NCI-H1417 (cell line): ENCODE measurements at regions not wholly inside any gene's neighbourhood (a gene's known extent, or its start where the extent isn't known, plus 50 kb on each side); places are given as distances from the start of the nearest gene placed in this dataset.
A peak's percentile ranks its signal among the peaks of the same experiment; 100 is the strongest.
"Not testable (repeated sequence)": the region's sequence is repeated elsewhere in the genome, so short reads cannot be mapped to it uniquely, and the experiment has no call there.

Experiments used
- DNase-seq, 3 experiments: peaks; one replicate each; lab custom pipeline; 2025; lab: John Stamatoyannopoulos, UW

DNA sequence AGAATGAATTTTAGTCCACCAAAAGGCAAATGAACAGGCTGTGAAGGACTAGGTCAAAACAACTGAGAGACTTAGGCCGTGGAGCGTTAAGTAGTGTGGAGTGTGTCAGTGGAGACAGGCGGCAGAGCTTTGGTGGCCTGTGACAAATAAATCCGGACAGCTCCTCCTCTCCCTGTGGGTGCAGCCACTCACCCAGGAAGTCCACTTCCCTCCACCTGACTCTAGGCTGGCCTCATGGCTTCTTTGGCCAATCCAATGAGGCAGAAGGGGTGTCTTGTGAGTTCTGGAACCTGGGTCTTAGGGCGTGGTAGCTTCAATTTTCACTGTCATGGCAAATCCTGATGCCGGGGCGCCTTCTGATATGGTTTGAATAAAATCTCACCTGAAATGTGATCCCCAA, 180.9 kb upstream of the C14orf180 start:
- no peak for DNase-seq

DNA sequence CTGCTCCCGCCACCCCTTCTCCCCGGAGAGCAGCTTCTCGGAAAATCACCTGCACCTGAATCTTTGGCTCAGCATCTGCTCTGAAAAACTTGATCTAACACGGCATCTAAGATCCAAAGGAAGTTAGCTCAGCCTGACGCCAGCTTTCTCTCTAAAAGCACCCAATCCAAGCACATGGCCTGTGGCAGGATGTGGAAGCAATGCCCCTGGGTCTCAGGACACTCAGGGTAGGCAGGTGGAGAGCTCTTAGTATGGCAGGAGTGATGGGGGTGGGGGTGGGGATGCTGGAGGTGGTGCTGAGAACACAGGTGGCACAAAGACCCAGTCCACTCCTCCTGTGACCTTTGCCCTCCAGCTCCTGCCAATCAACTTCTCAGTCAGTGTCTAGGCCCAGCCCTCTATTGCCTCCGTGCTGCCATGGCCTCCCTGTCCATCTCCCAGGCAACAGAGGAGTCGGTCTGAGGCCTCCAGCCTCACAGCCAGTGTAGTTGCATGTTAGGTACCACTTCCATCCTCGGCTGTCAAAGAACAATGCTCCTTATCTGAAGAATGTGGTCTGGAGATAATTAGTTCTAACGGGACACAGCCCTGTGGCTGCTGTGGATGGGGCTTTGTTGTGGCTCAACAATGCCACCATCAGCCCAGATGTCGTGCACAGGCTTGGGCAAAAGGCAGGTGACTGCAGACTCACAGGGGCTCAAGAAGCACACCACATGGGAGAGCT, 180.0 kb upstream of the C14orf180 start:
- DNase-seq, result peak; percentile 47 to 88 (median 62)

DNA sequence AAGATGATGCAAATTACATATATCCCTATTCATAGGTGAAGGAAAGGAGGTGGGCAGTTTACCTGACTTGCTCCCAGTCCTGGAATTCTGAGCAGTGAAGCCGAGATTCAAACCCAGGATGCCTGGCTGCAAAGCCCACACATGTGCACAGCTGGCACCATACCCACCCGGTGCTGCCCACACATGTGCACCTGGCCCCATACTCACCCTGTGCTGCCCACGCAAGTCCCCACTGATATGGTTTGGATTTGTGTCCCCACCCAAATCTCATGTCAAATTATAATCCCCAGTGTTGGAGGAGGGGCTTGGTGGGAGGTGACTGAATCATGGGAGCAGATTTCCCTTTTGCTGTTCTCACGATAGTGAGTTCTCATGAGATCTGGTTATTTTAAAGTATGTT, 179.2 kb upstream of the C14orf180 start:
- no peak for DNase-seq

DNA sequence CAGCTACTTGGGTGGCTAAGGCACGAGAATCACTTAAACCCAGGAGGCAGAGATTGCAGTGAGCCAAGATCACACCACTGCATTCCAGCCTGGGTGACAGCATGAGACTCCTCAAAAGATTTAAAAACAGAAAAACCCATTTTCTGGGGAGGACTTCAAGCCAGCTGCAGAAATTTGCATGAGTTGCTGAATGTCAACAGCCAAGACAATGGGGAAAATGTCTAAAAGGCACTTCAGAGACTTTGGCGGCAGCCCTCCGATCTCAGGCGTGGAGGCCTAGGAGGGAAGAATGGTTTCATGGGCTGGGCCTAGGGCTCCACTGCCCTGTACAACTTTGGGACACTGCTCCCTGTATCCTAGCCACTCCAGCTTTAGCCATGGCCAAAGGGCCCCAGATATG, 177.8 kb upstream of the C14orf180 start:
- no peak for DNase-seq

DNA sequence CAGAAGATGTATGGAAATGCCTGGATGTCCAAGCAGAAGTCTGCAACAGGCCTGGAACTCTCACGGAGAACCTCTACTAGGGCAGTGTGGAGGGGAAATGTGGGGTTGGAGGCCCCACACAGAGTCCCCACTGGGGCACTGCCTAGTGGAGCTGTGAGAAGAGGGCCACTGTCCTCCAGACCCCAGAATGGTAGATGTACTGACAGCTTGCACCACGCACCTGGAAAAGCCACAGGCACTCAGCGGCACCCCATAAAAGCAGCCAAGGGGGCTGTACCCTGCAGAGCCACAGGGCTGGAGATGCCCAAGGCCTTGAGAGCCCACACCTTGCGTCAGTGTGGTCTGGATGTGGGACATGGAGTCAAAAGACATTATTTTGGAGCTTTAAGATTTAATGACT, 177.3 kb upstream of the C14orf180 start:
- not testable (repeated sequence) for DNase-seq

DNA sequence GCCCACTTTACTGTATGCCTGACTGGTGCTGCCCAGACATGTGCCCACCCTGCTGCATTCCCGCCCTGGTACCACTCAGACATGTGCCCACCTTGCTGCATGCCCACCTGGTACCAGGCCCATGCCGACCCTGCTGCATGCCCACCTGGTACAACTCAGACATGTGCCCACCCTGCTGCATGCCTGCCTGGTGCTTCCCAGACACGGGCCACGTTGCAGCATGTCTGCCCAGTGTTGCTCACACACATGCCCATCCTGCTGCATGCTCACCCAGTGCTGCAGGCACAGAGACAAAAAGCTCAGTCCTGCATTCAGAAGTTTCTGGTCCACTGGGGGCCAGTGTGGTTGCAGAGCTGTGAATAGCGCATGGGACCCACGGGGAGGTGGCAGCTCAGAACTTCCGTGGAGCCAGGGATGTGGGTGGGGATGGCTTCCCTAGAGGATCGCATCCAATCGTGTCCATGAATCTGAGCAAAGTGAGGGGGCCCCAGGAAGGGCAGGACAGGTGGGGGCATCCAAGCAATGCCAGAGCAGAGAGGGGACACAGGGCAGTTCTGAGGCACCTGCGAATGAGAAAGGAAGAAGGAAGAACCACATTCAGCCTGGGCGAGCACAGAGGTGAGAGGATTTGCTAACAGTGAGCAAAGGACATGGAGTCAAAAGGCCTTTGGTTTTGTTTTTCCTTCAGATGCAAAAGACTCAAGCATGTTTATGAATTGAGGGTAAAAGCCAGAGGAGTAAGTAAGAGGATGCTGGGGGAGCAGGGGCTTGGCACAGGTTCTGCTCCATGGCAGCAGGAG, 175.9 kb upstream of the C14orf180 start:
- no peak for DNase-seq

DNA sequence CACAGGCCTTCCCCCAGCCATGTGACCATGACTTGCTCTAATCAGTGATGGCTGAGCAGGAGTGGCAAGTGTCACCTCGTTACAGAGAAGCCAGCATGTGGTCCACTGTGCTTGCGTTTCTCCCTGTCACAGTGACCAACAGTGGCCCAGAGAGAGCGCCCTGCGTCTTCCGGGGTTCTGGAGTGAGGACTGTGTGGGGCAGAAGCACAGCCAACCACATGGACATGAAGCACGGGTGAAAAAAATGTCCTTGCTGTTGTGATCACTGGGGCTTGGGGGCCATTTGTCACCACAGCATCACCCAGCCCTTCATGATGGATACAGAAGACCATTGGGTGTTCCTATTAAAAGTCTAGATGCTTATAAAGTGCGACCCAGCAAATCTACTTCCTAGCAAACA, 174.6 kb upstream of the C14orf180 start:
- no peak for DNase-seq

DNA sequence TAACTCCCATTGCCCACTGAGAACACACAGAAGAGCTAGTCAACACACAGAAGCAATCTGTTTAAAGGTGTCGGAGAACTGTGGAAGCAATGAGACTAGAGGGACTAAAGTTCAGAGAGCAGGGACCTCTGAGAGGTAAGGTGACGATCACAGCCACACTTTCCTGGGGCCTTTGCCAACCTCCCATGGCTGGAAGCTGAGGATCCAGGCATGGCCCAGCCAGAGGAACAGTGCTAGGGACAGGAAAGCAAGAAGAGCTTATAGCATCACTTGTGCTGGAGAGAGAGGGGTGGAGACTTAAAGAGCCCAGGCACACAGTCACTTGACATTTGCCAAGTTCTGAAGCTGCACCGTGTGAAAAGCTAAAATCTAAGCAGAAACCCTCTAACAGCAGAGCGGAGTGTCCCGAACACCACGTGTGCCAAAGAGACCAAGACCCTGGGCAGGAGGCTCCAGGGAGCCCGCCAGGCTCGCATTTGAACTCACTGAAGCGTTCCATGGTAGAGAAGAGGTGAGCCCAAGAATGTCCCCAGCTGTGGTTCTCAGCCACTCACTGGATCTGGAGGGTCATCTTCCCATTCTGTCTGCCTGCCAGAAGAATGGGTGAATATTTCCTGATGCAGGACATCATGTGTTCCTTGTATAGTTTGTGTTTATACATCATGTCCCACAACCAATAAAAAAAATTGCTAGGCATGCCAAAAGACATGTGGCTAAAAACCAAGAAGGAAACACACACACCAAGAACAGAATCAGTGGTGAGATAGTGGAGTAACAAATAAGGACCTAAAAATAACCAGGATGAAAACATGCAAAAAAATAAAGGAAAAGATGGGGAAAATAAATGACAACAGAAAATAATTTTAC, 174.0 kb upstream of the C14orf180 start:
- no peak for DNase-seq

DNA sequence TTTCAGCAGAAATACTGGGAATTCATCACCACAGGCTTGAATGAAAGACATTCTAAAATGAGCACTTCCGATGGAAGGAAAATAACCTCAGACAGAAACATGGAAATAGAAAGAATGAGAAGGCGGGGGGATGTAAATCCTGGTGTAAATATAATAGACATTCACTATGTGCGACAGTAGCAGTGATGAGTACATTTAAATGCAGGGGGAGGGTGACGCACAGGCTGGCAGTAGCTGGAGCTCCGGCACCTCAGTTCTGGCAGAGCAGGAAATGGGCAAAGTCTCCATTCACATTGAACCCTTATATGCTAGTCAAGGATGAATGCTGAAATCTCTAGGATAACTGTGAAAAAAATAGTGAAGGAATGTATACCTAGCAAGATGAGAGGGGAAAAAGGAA, 172.7 kb upstream of the C14orf180 start:
- no peak for DNase-seq

DNA sequence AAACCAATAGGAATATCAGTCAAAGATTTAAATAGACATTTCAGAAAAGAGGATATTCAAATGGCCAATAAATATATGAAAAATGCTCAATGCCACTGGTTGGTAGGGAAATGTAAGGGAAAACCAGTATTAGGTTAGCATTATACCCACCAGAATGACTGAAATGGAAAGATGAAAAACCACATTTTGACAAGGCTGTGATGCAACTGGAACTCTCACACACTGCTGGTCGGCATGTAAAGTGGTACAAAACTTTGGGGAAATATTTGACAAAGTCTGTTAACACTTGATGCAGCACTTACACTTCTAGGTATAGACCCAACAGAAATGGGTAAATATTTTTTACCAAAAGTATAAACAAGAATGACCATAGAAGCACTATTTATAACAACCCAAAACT, 163.2 kb upstream of the C14orf180 start:
- no peak for DNase-seq

DNA sequence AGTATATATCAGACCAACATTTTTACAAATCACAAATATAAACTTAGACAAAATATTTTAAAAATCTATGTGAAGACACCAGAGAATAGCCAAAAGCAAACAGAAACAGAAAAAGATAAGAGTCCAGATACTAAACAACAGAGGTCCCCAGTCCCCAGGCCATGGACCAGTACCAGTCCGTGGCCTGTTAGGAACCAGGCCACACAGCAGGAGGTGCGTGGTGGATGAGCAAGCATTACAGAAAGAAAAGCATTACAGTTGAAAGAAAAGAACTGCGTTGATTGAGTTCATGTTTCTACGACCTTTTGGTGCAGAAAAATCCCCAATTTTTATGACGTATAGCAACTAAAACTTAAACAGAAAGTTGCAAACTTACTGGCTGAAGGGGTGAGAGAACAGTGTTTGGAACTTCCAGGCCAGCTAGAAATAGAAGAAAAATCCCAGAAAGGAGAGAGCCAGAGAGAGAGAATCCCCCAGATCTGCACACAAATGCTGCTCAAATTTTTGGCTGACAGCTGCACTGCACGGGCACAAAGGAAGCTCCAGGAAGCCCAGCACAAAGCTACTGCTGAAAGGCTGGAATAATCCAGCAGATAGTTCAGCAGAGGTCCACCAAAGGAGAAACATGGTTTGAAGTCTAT, 159.6 kb upstream of the C14orf180 start:
- no peak for DNase-seq

DNA sequence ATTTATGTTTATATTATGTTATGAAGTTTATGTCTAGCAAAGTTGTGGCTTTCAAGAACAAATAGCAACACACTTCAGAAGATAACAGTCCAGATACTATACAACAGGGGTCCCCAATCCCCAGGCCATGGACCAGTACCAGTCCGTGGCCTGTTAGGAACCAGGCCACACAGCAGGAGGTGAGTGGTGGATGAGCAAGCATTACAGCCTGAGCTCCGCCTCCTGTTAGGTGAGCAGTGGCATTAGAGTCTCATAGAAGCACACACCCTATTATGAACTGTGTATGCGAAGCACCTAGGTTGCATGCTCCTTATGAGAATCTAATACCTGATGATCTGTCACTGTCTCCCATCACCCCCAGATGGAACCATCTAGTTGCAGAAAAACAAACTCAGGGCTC, 159.0 kb upstream of the C14orf180 start:
- peak in 1 of 3 experiments; percentile 29 for DNase-seq

DNA sequence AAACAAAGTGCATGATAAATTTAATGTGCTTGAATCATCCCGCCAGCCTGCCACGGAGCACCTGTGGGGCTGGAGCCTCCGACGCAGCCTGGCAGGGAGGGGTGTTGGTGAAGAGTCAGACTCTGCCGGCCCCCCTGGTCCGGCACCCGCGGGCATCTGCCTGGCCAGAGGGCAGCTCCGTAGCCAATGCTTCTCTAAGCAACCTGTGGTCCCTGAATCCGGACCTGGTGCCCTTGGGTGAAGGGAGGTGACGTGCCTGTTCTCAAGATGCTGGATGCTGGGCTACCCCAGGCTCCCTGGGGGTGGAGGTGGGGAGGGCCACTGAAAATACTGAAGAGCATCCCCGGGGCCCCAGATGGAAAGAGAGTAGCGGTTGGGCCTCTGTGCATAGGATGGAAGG, 158.6 kb upstream of the C14orf180 start:
- peak in 1 of 3 experiments; percentile 29 for DNase-seq

DNA sequence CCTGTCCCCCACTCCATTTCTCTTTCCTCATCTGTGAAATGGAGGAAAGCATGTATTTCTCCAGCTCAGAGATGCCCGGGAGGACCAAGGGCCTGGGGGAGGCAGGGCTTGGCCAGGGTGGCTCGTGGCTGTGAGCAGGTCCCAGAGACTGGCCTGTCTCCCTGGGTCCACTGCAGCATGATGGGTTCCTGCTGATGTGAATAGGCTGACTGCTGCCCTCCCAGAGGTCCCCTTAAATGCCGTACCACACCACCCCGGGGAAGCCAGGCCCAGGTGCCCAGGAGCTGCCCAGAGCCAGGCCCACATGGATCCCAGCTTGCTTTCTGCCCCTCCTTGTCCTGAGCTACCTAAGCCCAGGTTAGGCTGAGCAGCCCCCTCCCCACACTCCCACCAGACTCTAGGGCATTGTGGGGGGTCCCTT, 158.2 kb upstream of the C14orf180 start:
- no peak for DNase-seq

DNA sequence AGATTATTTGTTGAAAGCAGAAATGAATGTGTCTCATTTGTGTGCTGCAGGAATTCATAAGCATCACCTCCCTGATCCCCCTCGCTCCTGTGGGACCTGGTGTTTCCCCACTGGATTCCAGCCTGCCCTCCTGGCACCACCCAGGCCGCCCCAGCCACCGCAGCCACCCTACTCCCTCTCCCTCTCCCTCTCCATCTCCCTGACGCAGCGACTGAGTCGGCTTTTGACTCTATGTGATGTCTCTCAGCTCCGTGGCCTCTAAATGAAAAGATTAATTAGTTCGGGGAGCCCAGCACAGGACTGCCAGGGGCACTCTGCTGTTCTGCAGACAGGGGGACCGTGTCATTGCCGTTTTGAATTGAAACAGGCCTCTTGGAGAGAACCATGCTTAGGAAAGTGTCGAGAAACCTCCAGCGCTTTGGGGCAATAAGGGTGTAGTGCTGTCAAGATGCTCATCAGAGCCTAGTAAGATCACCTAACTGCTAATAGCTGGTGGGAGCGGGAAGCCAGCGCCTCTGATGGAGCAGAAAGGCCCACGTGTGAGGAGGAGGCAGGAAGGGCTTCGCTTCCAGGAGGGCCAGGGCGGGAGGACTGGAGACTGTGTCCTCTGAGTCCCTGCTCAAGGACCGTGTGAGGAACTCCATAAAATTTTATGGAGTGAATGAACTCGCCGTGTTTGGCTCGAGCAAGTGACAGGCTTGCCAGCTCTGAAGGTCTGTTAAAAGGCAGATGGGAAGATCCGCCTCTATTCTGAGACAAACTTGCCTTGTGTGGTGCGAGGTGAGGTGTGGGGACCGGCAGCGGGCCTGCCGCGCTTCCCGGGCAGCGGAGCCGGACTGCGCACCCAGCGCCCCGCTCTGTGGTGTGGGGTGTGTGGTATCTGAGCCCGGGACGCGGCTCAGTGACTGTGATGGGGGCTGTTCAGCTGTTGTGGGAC, 157.4 kb upstream of the C14orf180 start:
- peak in 1 of 3 experiments; percentile 31 for DNase-seq

DNA sequence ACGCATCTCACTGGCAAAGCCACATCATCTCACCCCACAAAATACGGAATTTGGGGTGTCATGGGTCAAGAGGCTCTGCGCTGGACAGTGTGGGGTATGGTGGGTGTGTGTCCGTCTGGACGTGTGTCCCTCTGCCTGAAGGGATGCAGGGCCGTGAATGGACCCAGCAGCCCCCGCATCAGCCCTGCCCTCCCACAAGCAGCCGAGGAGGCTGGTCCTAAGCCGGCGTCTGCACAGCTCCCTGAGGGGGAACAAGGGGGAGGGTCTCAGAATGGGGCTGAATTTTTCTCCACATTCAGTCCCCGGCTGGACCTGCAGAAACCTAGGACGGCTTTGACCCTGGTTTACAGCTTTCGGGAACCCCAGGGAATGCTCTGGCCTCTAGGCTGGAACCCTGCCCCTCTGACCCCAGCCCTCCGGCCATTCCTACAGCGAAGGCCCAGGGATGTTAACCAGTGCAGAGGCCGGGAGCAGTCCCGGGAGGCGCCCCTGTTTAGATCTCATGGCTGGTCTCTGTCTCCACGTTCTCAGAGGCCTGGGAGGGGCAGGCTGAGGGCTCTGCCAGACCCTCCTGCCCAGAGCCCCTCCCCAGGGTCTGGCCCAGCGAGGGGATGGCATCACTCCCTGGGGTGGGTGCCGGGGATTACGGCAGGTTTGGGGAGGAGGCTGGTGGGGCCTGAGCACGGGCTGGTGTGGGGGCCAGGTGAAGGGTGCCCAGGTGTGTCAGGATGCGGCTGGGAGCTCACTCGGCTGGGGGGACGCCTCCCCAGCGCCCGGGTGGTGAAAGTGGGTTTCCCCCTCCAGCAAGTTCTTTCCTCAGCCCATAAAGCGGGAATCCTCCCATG, 156.5 kb upstream of the C14orf180 start:
- no peak for DNase-seq

DNA sequence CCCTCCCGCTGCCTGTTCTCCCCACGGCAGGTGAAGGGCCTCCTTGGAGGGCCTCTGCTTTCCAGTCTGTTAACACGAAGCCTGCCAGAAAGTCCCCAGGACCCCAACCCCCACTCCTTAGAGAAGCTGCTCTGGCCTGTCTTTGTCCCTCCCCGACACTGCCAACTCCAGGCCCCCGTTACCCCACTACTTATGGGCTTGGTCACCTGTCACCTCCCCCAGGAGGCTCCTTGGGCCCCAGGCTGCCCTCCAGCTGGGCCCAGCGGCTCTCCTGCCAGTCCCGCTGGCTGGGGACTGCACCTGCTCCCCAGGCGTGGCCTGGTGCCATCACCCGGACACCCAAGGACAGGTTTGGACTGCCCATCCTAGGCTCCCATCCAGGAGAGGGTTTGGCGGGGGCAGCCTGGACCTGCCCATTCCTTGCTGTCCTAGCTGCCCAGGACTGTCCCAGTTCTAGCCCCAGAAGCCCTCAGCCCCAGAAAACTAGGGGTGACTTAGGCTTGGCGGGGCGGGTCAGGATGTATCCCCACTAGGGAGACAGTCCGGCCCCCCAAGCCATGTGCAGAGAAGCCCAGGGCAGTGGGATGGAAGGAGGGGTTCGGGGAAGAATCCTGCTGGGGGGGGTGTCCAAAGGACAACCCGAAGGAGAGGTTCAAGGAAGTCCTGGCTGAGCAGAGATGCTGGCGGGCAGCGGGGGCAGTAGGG, 155.7 kb upstream of the C14orf180 start:
- peak in 2 of 3 experiments; percentile 28 to 50 for DNase-seq

DNA sequence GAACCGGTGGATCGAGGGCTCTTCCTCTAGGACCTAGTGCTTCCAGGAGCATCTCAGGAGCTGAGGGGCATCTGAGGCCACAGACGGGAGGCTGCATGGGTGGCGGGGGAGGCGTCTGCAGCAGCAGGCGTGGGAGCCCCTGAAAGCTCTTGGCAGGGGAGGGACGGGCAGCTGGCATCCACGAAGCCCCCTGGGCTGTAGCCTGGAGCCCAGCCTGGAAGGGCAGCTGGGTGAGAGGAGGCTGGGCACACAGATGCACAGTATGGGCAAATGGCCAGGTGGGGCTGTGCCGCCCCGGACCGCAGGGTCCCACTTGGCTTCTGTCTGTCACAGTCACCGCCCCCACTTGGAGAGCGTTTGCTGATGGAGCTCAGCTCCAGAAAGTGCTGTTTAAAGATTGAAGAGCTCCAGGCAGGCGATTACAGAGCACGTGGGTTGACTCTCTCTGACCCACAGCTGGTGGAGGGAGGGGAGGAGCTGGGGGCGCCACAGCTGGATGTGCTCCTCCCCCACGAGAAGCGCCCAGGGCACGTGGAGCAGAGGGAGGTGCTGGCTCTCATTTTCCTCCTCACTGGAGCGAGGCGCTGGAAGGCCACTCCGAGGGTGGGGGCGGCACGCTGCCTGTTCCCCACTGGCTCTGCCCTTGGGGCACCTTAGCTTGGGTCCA, 155.0 kb upstream of the C14orf180 start:
- peak; percentile 89 to 97 (median 97) for DNase-seq
